GM18873 (cell line): ENCODE measurements at regions not wholly inside any gene's neighbourhood (a gene's known extent, or its start where the extent isn't known, plus 50 kb on each side); places are given as distances from the start of the nearest gene placed in this dataset.
"Not testable (repeated sequence)": the region's sequence is repeated elsewhere in the genome, so short reads cannot be mapped to it uniquely, and the experiment has no call there.

Source experiments
- ATAC-seq: cut with Tn5 transposase; IDR thresholded peaks from one replicate; pipeline ENCODE4 v1.9.1; 2021; ENCODE audit warnings: mild to moderate bottlenecking, moderate library complexity, moderate number of reproducible peaks; ENCODE audit not compliant: unreplicated experiment, low FRiP score

GRCh38 chr1:105462308-105462707, 1594.2 kb upstream of the PRMT6 start:
- no peak for ATAC-seq

- ATAC-seq, result no peak
These were observed 1588.9 kb upstream of the PRMT6 start for GRCh38 chr1:105467549-105467948.

GRCh38 chr1:105470541-105470940, 1585.9 kb upstream of the PRMT6 start:
- ATAC-seq, result not testable (repeated sequence)

- ATAC-seq, result no peak
These were observed 1573.0 kb upstream of the PRMT6 start for GRCh38 chr1:105483436-105483835.

GRCh38 chr1:105485207-105485606, 1571.3 kb upstream of the PRMT6 start:
- no peak for ATAC-seq

- ATAC-seq, result no peak
These were observed 1563.6 kb upstream of the PRMT6 start for GRCh38 chr1:105492921-105493320.

- no peak for ATAC-seq
These were observed 1540.4 kb upstream of the PRMT6 start for GRCh38 chr1:105516068-105516467.

GRCh38 chr1:105533996-105534395, 1522.5 kb upstream of the PRMT6 start:
- no peak for ATAC-seq

- ATAC-seq, result no peak
These were observed 1512.0 kb upstream of the PRMT6 start for GRCh38 chr1:105544475-105544874.

GRCh38 chr1:105556266-105556665, 1500.2 kb upstream of the PRMT6 start:
- ATAC-seq, result no peak

- ATAC-seq, result no peak
These were observed 1498.5 kb upstream of the PRMT6 start for GRCh38 chr1:105558023-105558422.

- ATAC-seq, result no peak
These were observed 1491.5 kb upstream of the PRMT6 start for GRCh38 chr1:105565006-105565405.

GRCh38 chr1:105585791-105586190, 1470.7 kb upstream of the PRMT6 start:
- no peak for ATAC-seq

GRCh38 chr1:105591681-105592080, 1464.8 kb upstream of the PRMT6 start:
- ATAC-seq, result no peak

- no peak for ATAC-seq
These were observed 1447.8 kb upstream of the PRMT6 start for GRCh38 chr1:105608713-105609112.

GRCh38 chr1:105626276-105626987, 1430.0 kb upstream of the PRMT6 start:
- no peak for ATAC-seq

GRCh38 chr1:105631153-105631744, 1425.2 kb upstream of the PRMT6 start:
- ATAC-seq, result not testable (repeated sequence)

GRCh38 chr1:105632342-105633196, 1423.9 kb upstream of the PRMT6 start:
- no peak for ATAC-seq

- no peak for ATAC-seq
These were observed 1420.4 kb upstream of the PRMT6 start for GRCh38 chr1:105636052-105636451.

- ATAC-seq, result no peak
These were observed 1415.1 kb upstream of the PRMT6 start for GRCh38 chr1:105641407-105641806.

GRCh38 chr1:105652109-105652508, 1404.4 kb upstream of the PRMT6 start:
- no peak for ATAC-seq
